ENCODE measurements at regions not wholly inside any gene's neighbourhood (a gene's known extent, or its start where the extent isn't known, plus 50 kb on each side); places are given as distances from the start of the nearest gene placed in this dataset.

DNA sequence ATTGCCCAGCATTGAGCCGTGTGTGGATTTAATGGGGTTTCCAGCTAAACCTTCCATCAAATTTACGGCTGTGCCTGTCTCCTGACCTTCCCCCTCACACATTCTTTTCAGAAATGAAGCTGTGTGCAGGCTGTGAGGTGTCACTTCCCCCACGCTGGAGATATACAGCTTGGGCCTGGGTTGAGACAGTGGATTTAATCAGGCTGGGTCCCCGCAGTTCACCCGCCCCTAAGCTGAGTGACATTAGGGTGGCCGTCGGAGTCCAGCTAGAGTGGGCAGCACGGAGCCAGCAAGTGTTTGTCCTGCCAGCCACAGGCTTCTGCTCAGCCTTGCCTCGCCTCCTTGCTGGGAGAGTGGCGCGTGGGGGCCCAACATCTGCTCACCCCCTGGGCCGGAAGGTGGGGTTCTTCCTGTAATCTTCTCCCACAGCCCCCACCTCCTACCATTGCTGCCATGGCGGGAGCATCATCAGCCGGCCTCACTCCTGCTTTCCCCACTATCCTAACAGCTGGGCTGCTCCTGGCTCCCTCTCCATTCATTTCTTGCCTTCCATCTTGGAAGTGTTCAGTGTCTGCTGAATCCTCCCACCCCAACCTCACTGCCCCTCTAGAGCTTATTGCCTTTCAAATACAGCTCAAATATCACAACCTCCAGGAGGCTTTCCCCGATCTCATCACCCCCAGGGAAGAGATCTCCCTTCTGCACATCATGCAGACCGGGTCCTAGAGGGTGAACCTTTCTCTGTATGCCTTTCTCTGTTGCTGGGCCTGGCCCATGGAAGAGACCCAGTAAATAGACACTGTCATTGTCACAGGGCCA is 149.0 kb downstream of the GLI2 start:
- TF ChIP-seq, protein P1, sequence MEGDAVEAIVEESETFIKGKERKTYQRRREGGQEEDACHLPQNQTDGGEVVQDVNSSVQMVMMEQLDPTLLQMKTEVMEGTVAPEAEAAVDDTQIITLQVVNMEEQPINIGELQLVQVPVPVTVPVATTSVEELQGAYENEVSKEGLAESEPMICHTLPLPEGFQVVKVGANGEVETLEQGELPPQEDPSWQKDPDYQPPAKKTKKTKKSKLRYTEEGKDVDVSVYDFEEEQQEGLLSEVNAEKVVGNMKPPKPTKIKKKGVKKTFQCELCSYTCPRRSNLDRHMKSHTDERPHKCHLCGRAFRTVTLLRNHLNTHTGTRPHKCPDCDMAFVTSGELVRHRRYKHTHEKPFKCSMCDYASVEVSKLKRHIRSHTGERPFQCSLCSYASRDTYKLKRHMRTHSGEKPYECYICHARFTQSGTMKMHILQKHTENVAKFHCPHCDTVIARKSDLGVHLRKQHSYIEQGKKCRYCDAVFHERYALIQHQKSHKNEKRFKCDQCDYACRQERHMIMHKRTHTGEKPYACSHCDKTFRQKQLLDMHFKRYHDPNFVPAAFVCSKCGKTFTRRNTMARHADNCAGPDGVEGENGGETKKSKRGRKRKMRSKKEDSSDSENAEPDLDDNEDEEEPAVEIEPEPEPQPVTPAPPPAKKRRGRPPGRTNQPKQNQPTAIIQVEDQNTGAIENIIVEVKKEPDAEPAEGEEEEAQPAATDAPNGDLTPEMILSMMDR (IDR thresholded peaks at IDR 0.05): no peak
- Histone ChIP-seq H3K9me3 (no peaks in the 10 kb centered on the region), H3K27ac (no peak overlapping the region), H3K4me3 (ENCODE audit: low read depth in 1 of 2, low read length in 1 of 2) (no peak overlapping the region), H3K4me1 (ENCODE audit: control insufficient read depth in 1 of 2, insufficient read depth in 1 of 2, low read depth in 1 of 2, low read length in 1 of 2) (no peaks in the 10 kb centered on the region), H3K36me3 (no peaks in the 10 kb centered on the region), H3K27me3 (peaks cover 9% of the 10 kb centered on the region)

DNA sequence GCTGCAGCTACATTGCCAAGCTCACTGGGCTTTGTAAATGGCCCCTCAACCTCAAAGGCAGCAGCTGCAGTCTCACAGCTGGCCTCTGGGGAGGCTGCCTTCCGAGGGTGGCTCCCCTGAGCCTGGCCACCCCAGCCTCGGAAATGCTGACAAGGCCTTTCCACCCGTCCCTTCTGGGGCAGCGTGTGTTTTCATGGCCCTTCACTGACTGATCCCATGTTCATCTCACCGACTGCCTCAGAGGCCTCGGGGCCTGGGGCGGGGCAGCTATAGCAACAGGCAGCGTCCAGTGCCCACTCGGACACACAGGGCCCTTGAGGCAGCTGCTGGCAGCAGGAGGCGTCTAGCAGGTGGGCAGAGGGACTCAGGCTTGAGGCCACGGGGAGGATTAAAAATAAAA is 149.7 kb downstream of the GLI2 start:
- TF ChIP-seq, protein P1 (IDR thresholded peaks at IDR 0.05): no peak
- H3K27me3 ChIP-seq: peaks cover 2% of the 10 kb centered on the region
- H3K4me3 ChIP-seq (ENCODE audit: low read depth in 1 of 2, low read length in 1 of 2): no peak overlapping the region
- H3K4me1 ChIP-seq (ENCODE audit: control insufficient read depth in 1 of 2, insufficient read depth in 1 of 2, low read depth in 1 of 2, low read length in 1 of 2): no peaks in the 10 kb centered on the region
- no peak overlapping the region for H3K27ac ChIP-seq
- no peaks in the 10 kb centered on the region for H3K9me3 ChIP-seq
- no peaks in the 10 kb centered on the region for H3K36me3 ChIP-seq

DNA sequence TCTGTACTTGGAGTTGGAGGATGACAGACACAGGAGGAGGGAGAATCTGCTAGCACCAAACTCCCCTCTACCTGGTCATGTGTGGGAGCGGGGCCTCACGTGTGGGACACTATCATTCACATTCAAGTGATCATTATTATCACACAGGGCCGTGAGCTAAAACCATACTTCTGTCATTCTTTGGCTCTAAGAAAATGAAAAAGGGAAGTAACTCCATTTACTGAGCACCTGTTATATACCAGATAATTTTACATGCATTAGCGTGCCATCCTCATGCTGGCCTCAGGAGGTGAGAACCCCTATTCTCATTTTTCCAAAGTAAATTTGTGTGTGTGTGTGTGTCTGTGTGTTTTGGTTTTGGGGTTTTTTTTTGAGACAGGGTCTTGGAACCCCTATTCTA is 150.1 kb downstream of the GLI2 start:
- Histone ChIP-seq H3K4me1 (ENCODE audit: control insufficient read depth in 1 of 2, insufficient read depth in 1 of 2, low read depth in 1 of 2, low read length in 1 of 2) (no peaks in the 10 kb centered on the region), H3K4me3 (ENCODE audit: low read depth in 1 of 2, low read length in 1 of 2) (no peak overlapping the region), H3K27ac (no peak overlapping the region), H3K9me3 (no peaks in the 10 kb centered on the region), H3K36me3 (no peaks in the 10 kb centered on the region), H3K27me3 (no peaks in the 10 kb centered on the region)
- TF ChIP-seq, protein P1 (IDR thresholded peaks at IDR 0.05): no peak

DNA sequence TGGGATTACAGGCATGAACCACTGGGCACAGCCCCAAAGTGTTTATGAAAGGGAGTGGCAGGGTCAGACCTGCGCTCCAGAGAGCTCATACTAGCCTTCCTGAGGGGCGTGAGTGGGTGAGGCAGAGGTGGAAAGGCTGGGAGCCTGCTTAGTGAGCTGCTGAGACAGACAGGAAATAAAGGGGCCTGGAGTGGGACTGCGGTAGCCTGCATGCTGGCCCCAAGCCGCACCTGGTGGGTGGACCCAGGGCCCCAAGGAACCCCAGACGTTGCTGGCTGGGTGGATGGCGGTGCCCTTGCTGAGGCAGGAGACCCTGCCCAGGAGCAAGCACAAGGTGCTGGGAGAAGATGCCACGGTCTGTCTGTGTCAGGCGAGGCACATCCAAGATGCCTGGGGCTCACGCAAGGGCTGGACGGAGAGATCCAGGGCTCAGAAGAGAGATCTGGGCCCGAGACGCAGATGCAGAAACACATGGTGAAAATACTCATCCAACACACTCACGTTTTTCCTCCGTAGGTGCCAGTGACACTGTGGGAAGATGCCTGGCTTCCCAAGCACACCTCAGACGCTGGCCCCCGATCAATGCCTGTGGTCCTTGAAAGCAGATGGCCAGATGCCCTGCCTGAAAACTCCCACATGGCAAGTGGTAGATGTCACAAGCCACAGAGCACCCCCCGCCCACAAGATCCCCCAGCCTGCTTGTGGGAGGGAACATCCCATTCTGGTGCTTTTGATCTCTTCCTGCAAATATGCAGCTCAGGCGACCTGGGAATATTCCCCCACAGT is 151.1 kb downstream of the GLI2 start:
- H3K4me1 ChIP-seq (ENCODE audit: control insufficient read depth in 1 of 2, insufficient read depth in 1 of 2, low read depth in 1 of 2, low read length in 1 of 2): no peaks in the 10 kb centered on the region
- no peaks in the 10 kb centered on the region for H3K27me3 ChIP-seq
- TF ChIP-seq, protein P1 (IDR thresholded peaks at IDR 0.05): no peak
- H3K36me3 ChIP-seq: no peaks in the 10 kb centered on the region
- no peak overlapping the region for H3K27ac ChIP-seq
- H3K9me3 ChIP-seq: no peaks in the 10 kb centered on the region
- no peak overlapping the region for H3K4me3 ChIP-seq (ENCODE audit: low read depth in 1 of 2, low read length in 1 of 2)

DNA sequence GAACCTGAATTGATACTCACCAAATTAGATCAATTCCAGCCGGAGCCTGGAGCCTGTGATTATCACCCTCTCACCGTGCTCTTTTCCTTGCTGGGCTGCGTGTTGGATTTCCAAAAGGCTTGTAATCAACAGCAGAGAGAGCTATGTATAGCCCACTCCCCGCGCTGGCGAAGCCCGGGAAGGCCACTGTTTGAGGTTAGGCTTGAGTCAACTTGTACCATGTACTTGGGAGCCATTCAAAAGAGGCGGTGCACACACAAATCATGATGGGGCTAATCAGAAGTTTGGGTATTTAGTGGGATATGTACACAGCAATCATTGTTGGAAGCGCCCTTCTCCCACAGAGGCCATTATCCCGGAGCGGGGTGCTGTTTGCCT is 151.6 kb downstream of the GLI2 start:
- Histone ChIP-seq H3K9me3 (no peaks in the 10 kb centered on the region), H3K36me3 (no peaks in the 10 kb centered on the region)
- TF ChIP-seq, protein P1 (IDR thresholded peaks at IDR 0.05): no peak

More for the DNA sequence above, 151.6 kb downstream of the GLI2 start:
- Histone ChIP-seq H3K27ac (no peak overlapping the region), H3K27me3 (no peaks in the 10 kb centered on the region), H3K4me3 (ENCODE audit: low read depth in 1 of 2, low read length in 1 of 2) (no peak overlapping the region), H3K4me1 (ENCODE audit: control insufficient read depth in 1 of 2, insufficient read depth in 1 of 2, low read depth in 1 of 2, low read length in 1 of 2) (no peaks in the 10 kb centered on the region)
